Activated B cell treated with CpG ODN at 0.5 μM for 24 hours (primary cell): ENCODE measurements at regions not wholly inside any gene's neighbourhood (a gene's known extent, or its start where the extent isn't known, plus 50 kb on each side); places are given as distances from the start of the nearest gene placed in this dataset.

ENCODE experiments used
- ATAC-seq: fragments of 200-7000 bp; cut with Tn5 transposase; one replicate; pipeline ENCODE4 v1.10.0; 2021; ENCODE audit warnings: low read depth, mild to moderate bottlenecking, moderate library complexity
- CTCF ChIA-PET: fragments of 350-600 bp; sonication (Branson Sonifier 250); formaldehyde crosslinking; loops from one replicate; lab custom pipeline; 2021; ENCODE audit warnings: antibody characterized with exemption; lab: Charles Lee
- POLR2A ChIA-PET: fragments of 350-600 bp; sonication (Branson Sonifier 250); formaldehyde crosslinking; loops from one replicate; lab custom pipeline; 2021; ENCODE audit warnings: antibody characterized with exemption; lab: Charles Lee
- DNase-seq: peaks from one replicate; pipeline ENCODE4 v3.0.0; 2022
- H3K27ac Mint-ChIP-seq: one replicate; pipeline ENCODE4 v1.8.0; 2020; ENCODE audit warnings: mixed read lengths
- H3K27me3 Mint-ChIP-seq: one replicate; pipeline ENCODE4 v1.8.0; 2021; ENCODE audit warnings: mixed read lengths
- H3K36me3 Mint-ChIP-seq: one replicate; pipeline ENCODE4 v1.8.0; 2021; ENCODE audit warnings: low read depth, mixed read lengths
- H3K4me1 Mint-ChIP-seq: one replicate; pipeline ENCODE4 v1.8.0; 2021; ENCODE audit warnings: mixed read lengths
- H3K4me3 Mint-ChIP-seq: one replicate; pipeline ENCODE4 v1.8.0; 2020; ENCODE audit warnings: mild to moderate bottlenecking, mixed read lengths
- H3K9me3 Mint-ChIP-seq: one replicate; pipeline ENCODE4 v1.8.0; 2020; ENCODE audit warnings: mixed read lengths
- CTCF ChIP-seq: fragments of 200-600 bp; IDR thresholded peaks from one replicate; pipeline ENCODE4 v1.8.0; 2022; ENCODE audit warnings: antibody characterized with exemption, mild to moderate bottlenecking
- intact Hi-C: fragments of 100-400 bp; cut with micrococcal nuclease; formaldehyde crosslinking; loops from one replicate; pipeline ENCODE4 v1.15.1; 2024

GRCh38 chr2:13113002-13113401 is 396.3 kb downstream of the TRIB2 start:
- no peak overlapping the region for H3K4me3 Mint-ChIP-seq
- no peaks in the 10 kb centered on the region for H3K9me3 Mint-ChIP-seq
- intact Hi-C loops = no loop called here
- H3K4me1 Mint-ChIP-seq = no peaks in the 10 kb centered on the region
- CTCF ChIA-PET = no interaction called here
- no peak for DNase-seq
- no peaks in the 10 kb centered on the region for H3K36me3 Mint-ChIP-seq
- POLR2A ChIA-PET = no interaction called here
- no peak for ATAC-seq
- H3K27ac Mint-ChIP-seq = no peak overlapping the region
- TF ChIP-seq CTCF = no peak
- H3K27me3 Mint-ChIP-seq = peaks cover 2% of the 10 kb centered on the region

DNA sequence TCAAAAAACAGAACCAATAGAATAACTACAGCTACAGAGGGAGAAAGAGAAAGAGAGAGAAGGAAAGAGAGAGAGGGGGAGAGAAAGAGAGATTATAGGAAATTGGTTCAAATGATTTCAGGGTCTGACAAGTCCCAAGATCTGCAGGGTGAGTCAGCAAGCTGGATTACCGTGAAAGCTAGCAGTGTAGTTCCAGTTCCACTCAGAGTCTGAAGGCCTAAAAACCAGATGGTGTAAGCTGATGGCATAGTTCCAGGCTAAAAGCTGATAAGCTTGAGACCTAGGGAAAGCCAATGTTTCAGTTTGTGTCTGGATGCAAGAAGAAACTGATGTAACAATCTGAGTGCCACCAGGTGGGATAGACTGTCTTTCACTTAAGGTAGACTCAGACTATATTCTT is 397.7 kb downstream of the TRIB2 start:
- no peak overlapping the region for H3K27ac Mint-ChIP-seq
- POLR2A ChIA-PET = no interaction called here
- intact Hi-C loops = no loop called here
- ATAC-seq = no peak
- H3K4me1 Mint-ChIP-seq = no peaks in the 10 kb centered on the region
- CTCF ChIA-PET = no interaction called here
- H3K4me3 Mint-ChIP-seq = no peak overlapping the region
- DNase-seq = no peak
- H3K27me3 Mint-ChIP-seq = peaks cover 2% of the 10 kb centered on the region
- no peaks in the 10 kb centered on the region for H3K36me3 Mint-ChIP-seq
- no peaks in the 10 kb centered on the region for H3K9me3 Mint-ChIP-seq
- TF ChIP-seq CTCF = no peak

- Mint-ChIP-seq H3K27ac (no peak overlapping the region), H3K27me3 (peaks cover 2% of the 10 kb centered on the region), H3K4me3 (no peak overlapping the region), H3K36me3 (no peaks in the 10 kb centered on the region), H3K4me1 (no peaks in the 10 kb centered on the region), H3K9me3 (no peaks in the 10 kb centered on the region)
- DNase-seq = no peak
- no peak for ATAC-seq
- POLR2A ChIA-PET = no interaction called here
- intact Hi-C loops = no loop called here
- CTCF ChIA-PET = no interaction called here
- no peak for TF ChIP-seq CTCF
Measured at GRCh38 chr2:13115643-13116042, 398.9 kb downstream of the TRIB2 start.

DNA sequence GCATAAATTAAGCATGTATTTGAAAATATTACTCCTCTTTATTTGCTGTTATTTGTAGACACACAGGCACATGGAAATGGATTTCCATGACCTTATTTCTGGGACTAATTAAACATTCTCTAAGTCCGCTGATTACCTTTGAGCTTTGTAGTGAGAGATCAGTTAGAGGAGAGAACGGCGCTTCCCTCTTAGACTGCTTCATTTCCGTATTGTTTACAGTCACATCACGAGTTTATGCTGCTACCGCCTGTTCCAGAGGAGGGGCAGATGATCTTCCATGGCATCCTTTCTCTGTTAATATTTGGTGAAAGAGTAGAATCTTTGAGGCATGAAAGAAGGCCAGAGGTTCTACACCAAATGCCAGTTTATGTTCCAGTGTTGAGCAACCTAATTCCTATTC is 404.4 kb downstream of the TRIB2 start:
- no peak overlapping the region for H3K27ac Mint-ChIP-seq
- CTCF ChIA-PET = no interaction called here

DNA sequence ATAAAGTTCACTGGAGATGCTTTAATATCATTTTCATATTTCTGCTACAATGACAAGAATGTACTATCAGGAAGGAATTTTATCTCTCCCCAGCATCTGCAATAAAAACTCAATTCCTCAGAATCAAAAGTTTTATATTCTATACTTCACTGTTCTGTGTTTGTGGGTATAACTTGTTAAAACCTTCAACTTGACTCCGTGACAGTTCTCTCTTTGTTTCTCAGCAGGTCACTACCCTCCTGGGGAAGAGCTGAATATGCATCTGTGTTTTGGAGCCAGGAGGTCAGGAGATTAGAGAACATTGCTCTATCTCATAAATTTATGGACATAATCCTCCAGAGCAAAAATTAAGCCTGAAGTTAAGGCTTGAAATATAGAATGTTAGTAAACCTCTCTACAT is 411.4 kb downstream of the TRIB2 start:
- H3K4me3 Mint-ChIP-seq = no peak overlapping the region
- H3K4me1 Mint-ChIP-seq = no peaks in the 10 kb centered on the region
- no peaks in the 10 kb centered on the region for H3K36me3 Mint-ChIP-seq
- no peaks in the 10 kb centered on the region for H3K27me3 Mint-ChIP-seq
- TF ChIP-seq CTCF = no peak
- CTCF ChIA-PET = no interaction called here
- intact Hi-C loops = no loop called here
- no peak overlapping the region for H3K27ac Mint-ChIP-seq
- no peaks in the 10 kb centered on the region for H3K9me3 Mint-ChIP-seq
- no peak for ATAC-seq
- no peak for DNase-seq
- POLR2A ChIA-PET = no interaction called here

More for the DNA sequence above, 404.4 kb downstream of the TRIB2 start:
- H3K4me1 Mint-ChIP-seq = no peaks in the 10 kb centered on the region
- no peak for TF ChIP-seq CTCF
- intact Hi-C loops = no loop called here
- no peaks in the 10 kb centered on the region for H3K9me3 Mint-ChIP-seq
- no peaks in the 10 kb centered on the region for H3K27me3 Mint-ChIP-seq
- no peaks in the 10 kb centered on the region for H3K36me3 Mint-ChIP-seq
- POLR2A ChIA-PET = no interaction called here
- DNase-seq (no peak), ATAC-seq (no peak)
- no peak overlapping the region for H3K4me3 Mint-ChIP-seq
